ENCODE measurements at regions not wholly inside any gene's neighbourhood (a gene's known extent, or its start where the extent isn't known, plus 50 kb on each side); places are given as distances from the start of the nearest gene placed in this dataset.

- DNase-seq = no peak
These were observed 61.3 kb upstream of the BICC1 start for GRCh38 chr10:58451193-58451889.

- DNase-seq = no peak
These were observed 59.6 kb upstream of the BICC1 start for GRCh38 chr10:58453105-58453504.

- no peak for DNase-seq
These were observed 56.5 kb upstream of the BICC1 start for GRCh38 chr10:58456179-58456578.

GRCh38 chr10:58457761-58458616 is 54.7 kb upstream of the BICC1 start:
- peak; percentile 64 for DNase-seq

GRCh38 chr10:58459069-58459468 is 53.6 kb upstream of the BICC1 start:
- no peak for DNase-seq

GRCh38 chr10:58460157-58460556 is 52.5 kb upstream of the BICC1 start:
- no peak for DNase-seq

GRCh38 chr10:58462863-58463507 is 49.7 kb upstream of the BICC1 start:
- DNase-seq = no peak
